ENCODE measurements at regions not wholly inside any gene's neighbourhood (a gene's known extent, or its start where the extent isn't known, plus 50 kb on each side); places are given as distances from the start of the nearest gene placed in this dataset.
"Not testable (repeated sequence)": the region's sequence is repeated elsewhere in the genome, so short reads cannot be mapped to it uniquely, and the experiment has no call there.

- no peak overlapping the region for H3K4me3 ChIP-seq (replicated peaks; ENCODE audit: insufficient read depth, low read length)
- H3K27ac ChIP-seq (replicated peaks), result no peak overlapping the region
- no peak for DNase-seq (ENCODE audit: low read depth in 1 of 2, low spot score in 1 of 2)
- TF ChIP-seq POLR2AphosphoS5 (IDR thresholded peaks at IDR 0.05; ENCODE audit: low read depth) (no peak), GABPA (IDR thresholded peaks at IDR 0.05; ENCODE audit: low read depth) (no peak), CTCF (IDR thresholded peaks at IDR 0.05; ENCODE audit: insufficient read depth, low read length) (no peak), REST (IDR thresholded peaks at IDR 0.05; ENCODE audit: insufficient replicate concordance, low read depth) (no peak), SPI1 (IDR thresholded peaks at IDR 0.05; ENCODE audit: borderline replicate concordance, low read depth) (no peak)
- no peaks in the 10 kb centered on the region for H3K27me3 ChIP-seq (ENCODE audit: insufficient read depth, poor library complexity, severe bottlenecking)
These were observed 221.7 kb downstream of the KLF6 start for GRCh38 chr10:3563298-3563697.

GRCh38 chr10:3560628-3561027 lies 224.4 kb downstream of the KLF6 start:
- not testable (repeated sequence) for H3K27ac ChIP-seq (replicated peaks); H3K4me3 ChIP-seq (replicated peaks; ENCODE audit: insufficient read depth, low read length); DNase-seq (ENCODE audit: low read depth in 1 of 2, low spot score in 1 of 2); H3K27me3 ChIP-seq (ENCODE audit: insufficient read depth, poor library complexity, severe bottlenecking)

GRCh38 chr10:3559527-3559926 lies 225.5 kb downstream of the KLF6 start:
- no peaks in the 10 kb centered on the region for H3K27me3 ChIP-seq (ENCODE audit: insufficient read depth, poor library complexity, severe bottlenecking)
- H3K27ac ChIP-seq (replicated peaks), result no peak overlapping the region
- DNase-seq (ENCODE audit: low read depth in 1 of 2, low spot score in 1 of 2), result no peak
- no peak overlapping the region for H3K4me3 ChIP-seq (replicated peaks; ENCODE audit: insufficient read depth, low read length)
- no peak for TF ChIP-seq CTCF (IDR thresholded peaks at IDR 0.05; ENCODE audit: insufficient read depth, low read length)
- TF ChIP-seq SPI1 (IDR thresholded peaks at IDR 0.05; ENCODE audit: borderline replicate concordance, low read depth), result no peak
- TF ChIP-seq REST (IDR thresholded peaks at IDR 0.05; ENCODE audit: insufficient replicate concordance, low read depth), result no peak
- no peak for TF ChIP-seq GABPA (IDR thresholded peaks at IDR 0.05; ENCODE audit: low read depth)
- TF ChIP-seq POLR2AphosphoS5 (IDR thresholded peaks at IDR 0.05; ENCODE audit: low read depth), result no peak

- no peak for DNase-seq (ENCODE audit: low read depth in 1 of 2, low spot score in 1 of 2)
- Histone ChIP-seq H3K27me3 (ENCODE audit: insufficient read depth, poor library complexity, severe bottlenecking) (no peaks in the 10 kb centered on the region), H3K4me3 (replicated peaks; ENCODE audit: insufficient read depth, low read length) (no peak overlapping the region), H3K27ac (replicated peaks) (no peak overlapping the region)
- TF ChIP-seq GABPA (IDR thresholded peaks at IDR 0.05; ENCODE audit: low read depth), result no peak
- TF ChIP-seq SPI1 (IDR thresholded peaks at IDR 0.05; ENCODE audit: borderline replicate concordance, low read depth), result no peak
- TF ChIP-seq REST (IDR thresholded peaks at IDR 0.05; ENCODE audit: insufficient replicate concordance, low read depth), result no peak
- no peak for TF ChIP-seq CTCF (IDR thresholded peaks at IDR 0.05; ENCODE audit: insufficient read depth, low read length)
- no peak for TF ChIP-seq POLR2AphosphoS5 (IDR thresholded peaks at IDR 0.05; ENCODE audit: low read depth)
These were observed 226.0 kb downstream of the KLF6 start for GRCh38 chr10:3559011-3559410.

- not testable (repeated sequence) for H3K27me3 ChIP-seq (ENCODE audit: insufficient read depth, poor library complexity, severe bottlenecking); H3K27ac ChIP-seq (replicated peaks); H3K4me3 ChIP-seq (replicated peaks; ENCODE audit: insufficient read depth, low read length); DNase-seq (ENCODE audit: low read depth in 1 of 2, low spot score in 1 of 2)
These were observed 228.6 kb downstream of the KLF6 start for GRCh38 chr10:3556191-3557017.
